ENCODE measurements at regions not wholly inside any gene's neighbourhood (a gene's known extent, or its start where the extent isn't known, plus 50 kb on each side); places are given as distances from the start of the nearest gene placed in this dataset.

DNA sequence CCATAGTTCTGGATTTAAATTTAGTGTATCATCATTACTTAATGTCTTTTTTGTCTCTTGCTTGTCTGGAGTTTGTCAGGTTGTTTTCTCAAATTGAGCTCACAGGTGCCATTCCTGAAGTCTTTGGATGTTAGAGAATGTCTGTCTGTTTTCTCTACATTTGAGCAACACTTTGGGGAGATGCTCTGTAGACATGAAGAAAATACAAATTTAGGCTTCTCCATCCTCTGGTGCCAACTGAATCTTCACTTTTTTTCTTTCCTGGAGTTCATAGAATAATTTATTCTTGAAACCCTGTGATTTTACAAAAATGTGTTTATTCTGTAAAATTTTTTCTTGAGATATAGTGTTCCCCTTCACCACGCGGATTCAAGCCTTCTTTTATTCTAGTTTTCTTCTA, 256.4 kb upstream of the HDAC4 start:
- TF ChIP-seq CTCF (IDR thresholded peaks at IDR 0.05) (no peak), POLR2A (IDR thresholded peaks at IDR 0.05) (no peak), EP300 (IDR thresholded peaks at IDR 0.05) (no peak)

Data from tibial nerve (tissue), 4 donors.